Osteocyte (in vitro differentiated cells): ENCODE measurements at regions not wholly inside any gene's neighbourhood (a gene's known extent, or its start where the extent isn't known, plus 50 kb on each side); places are given as distances from the start of the nearest gene placed in this dataset.

ENCODE experiments used
- DNase-seq: peaks from one replicate; pipeline ENCODE4 v3.0.0; 2021; ENCODE audit warnings: mixed read lengths; ENCODE audit not compliant: unreplicated experiment; ENCODE audit errors: extremely low spot score
- H3K27ac Mint-ChIP-seq: one replicate; pipeline ENCODE4 v1.8.0; 2021; ENCODE audit warnings: mild to moderate bottlenecking, mixed read lengths; ENCODE audit not compliant: unreplicated experiment
- H3K27me3 Mint-ChIP-seq: one replicate; pipeline ENCODE4 v1.8.0; 2021; ENCODE audit warnings: mixed read lengths; ENCODE audit not compliant: unreplicated experiment
- H3K36me3 Mint-ChIP-seq: one replicate; pipeline ENCODE4 v1.8.0; 2021; ENCODE audit warnings: mixed read lengths; ENCODE audit not compliant: unreplicated experiment
- H3K4me1 Mint-ChIP-seq: one replicate; pipeline ENCODE4 v1.8.0; 2021; ENCODE audit warnings: mixed read lengths; ENCODE audit not compliant: unreplicated experiment
- H3K4me3 Mint-ChIP-seq: one replicate; pipeline ENCODE4 v1.8.0; 2021; ENCODE audit warnings: mild to moderate bottlenecking, moderate library complexity, mixed read lengths; ENCODE audit not compliant: unreplicated experiment
- H3K9me3 Mint-ChIP-seq: one replicate; pipeline ENCODE4 v1.8.0; 2021; ENCODE audit warnings: mixed read lengths; ENCODE audit not compliant: unreplicated experiment
- TF ChIP-seq, protein P1 (sequence below): fragments of 200-600 bp; sonication (generic); IDR thresholded peaks from 2 replicates; pipeline ENCODE4 v1.5.0; 2021; ENCODE audit warnings: antibody characterized with exemption, mild to moderate bottlenecking, moderate library complexity

DNA sequence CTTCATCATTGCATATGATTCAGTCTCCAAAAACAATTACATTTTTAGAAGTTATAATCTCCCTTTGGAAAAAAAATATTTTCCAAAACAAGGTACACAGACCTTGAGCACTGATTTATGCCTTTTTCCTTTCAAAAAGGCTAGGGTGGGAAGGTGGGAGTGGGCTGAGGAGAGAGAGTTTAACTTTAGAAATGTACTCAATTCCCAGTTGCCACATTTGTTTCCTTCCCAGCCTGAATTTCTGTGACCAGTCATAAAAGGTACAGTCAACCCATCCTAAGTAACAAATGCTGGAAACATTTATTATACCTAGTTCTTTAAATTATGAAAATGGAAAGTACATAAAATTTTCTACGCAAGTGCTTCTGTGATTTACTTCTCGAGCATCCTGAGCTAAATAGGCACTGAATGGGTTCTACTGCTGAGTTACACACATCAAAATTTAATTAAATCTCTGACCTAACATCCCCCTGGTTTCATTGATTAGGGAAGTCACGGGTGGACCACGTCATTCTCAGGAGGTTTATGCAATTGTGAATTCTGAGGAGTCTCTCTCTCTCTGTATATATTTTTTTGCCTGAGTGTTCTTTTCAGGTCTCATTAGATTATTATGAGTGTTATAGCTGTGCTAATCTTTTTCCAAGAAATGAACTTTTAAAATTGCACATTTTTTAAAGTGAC, 371.8 kb downstream of the BTG1 start:
- Mint-ChIP-seq H3K36me3 (no peaks in the 10 kb centered on the region), H3K9me3 (no peaks in the 10 kb centered on the region), H3K27me3 (no peaks in the 10 kb centered on the region), H3K4me3 (no peak overlapping the region), H3K4me1 (peaks cover 15% of the 10 kb centered on the region), H3K27ac (no peak overlapping the region)
- DNase-seq: no peak
- TF ChIP-seq, protein P1, sequence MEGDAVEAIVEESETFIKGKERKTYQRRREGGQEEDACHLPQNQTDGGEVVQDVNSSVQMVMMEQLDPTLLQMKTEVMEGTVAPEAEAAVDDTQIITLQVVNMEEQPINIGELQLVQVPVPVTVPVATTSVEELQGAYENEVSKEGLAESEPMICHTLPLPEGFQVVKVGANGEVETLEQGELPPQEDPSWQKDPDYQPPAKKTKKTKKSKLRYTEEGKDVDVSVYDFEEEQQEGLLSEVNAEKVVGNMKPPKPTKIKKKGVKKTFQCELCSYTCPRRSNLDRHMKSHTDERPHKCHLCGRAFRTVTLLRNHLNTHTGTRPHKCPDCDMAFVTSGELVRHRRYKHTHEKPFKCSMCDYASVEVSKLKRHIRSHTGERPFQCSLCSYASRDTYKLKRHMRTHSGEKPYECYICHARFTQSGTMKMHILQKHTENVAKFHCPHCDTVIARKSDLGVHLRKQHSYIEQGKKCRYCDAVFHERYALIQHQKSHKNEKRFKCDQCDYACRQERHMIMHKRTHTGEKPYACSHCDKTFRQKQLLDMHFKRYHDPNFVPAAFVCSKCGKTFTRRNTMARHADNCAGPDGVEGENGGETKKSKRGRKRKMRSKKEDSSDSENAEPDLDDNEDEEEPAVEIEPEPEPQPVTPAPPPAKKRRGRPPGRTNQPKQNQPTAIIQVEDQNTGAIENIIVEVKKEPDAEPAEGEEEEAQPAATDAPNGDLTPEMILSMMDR: no peak

- no peak overlapping the region for H3K4me3 Mint-ChIP-seq
- H3K4me1 Mint-ChIP-seq: peaks cover 3% of the 10 kb centered on the region
- no peak for DNase-seq
- TF ChIP-seq, protein P1: no peak
- H3K27me3 Mint-ChIP-seq: no peaks in the 10 kb centered on the region
- no peak overlapping the region for H3K27ac Mint-ChIP-seq
- H3K36me3 Mint-ChIP-seq: no peaks in the 10 kb centered on the region
- no peaks in the 10 kb centered on the region for H3K9me3 Mint-ChIP-seq
Observed at GRCh38 chr12:91772411-91772810, 373.2 kb downstream of the BTG1 start.

DNA sequence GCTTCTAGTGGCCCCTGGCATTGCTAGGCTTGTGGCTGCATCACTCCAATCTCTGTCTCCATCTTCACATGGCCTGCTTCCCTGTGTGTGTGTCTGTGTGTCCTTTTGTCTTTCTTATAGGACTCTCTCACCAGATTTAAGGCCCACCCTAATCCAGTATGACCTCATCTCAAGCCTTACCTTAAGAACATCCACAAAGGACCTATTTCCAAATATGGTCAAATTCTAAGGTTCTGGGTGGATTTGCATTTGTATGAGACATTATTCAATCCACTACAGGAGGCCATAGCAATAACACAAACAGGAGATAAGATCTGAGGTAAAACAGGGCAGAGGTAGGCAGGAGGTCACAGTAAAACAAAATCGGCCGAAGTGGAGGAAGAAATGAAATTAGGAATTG, 375.9 kb downstream of the BTG1 start:
- Mint-ChIP-seq H3K27me3 (no peaks in the 10 kb centered on the region), H3K27ac (no peak overlapping the region), H3K4me1 (peaks cover 12% of the 10 kb centered on the region), H3K4me3 (no peak overlapping the region), H3K36me3 (no peaks in the 10 kb centered on the region), H3K9me3 (no peaks in the 10 kb centered on the region)
- no peak for DNase-seq
- TF ChIP-seq, protein P1: no peak

GRCh38 chr12:91767237-91767636, 378.4 kb downstream of the BTG1 start:
- Mint-ChIP-seq H3K36me3 (no peaks in the 10 kb centered on the region), H3K4me1 (peaks cover 17% of the 10 kb centered on the region), H3K27ac (no peak overlapping the region), H3K4me3 (no peak overlapping the region), H3K27me3 (no peaks in the 10 kb centered on the region), H3K9me3 (no peaks in the 10 kb centered on the region)
- no peak for DNase-seq
- TF ChIP-seq, protein P1: no peak

GRCh38 chr12:91766454-91766853, 379.2 kb downstream of the BTG1 start:
- Mint-ChIP-seq H3K36me3 (no peaks in the 10 kb centered on the region), H3K27ac (no peak overlapping the region), H3K4me3 (no peak overlapping the region), H3K9me3 (no peaks in the 10 kb centered on the region), H3K27me3 (no peaks in the 10 kb centered on the region), H3K4me1 (peaks cover 17% of the 10 kb centered on the region)
- DNase-seq: no peak
- TF ChIP-seq, protein P1: no peak
